ENCODE measurements at regions not wholly inside any gene's neighbourhood (a gene's known extent, or its start where the extent isn't known, plus 50 kb on each side); places are given as distances from the start of the nearest gene placed in this dataset.

GRCh38 chr2:56483081-56483480 lies 299.3 kb downstream of the CCDC85A start:
- H3K4me1 ChIP-seq = no peaks in the 10 kb centered on the region
- intact Hi-C loops (cut with DNase I; ENCODE audit: low total_unique reads) = no loop called here
- H3K4me3 ChIP-seq = no peak overlapping the region
- H3K36me3 ChIP-seq = no peaks in the 10 kb centered on the region
- no peak for DNase-seq
- H3K27me3 ChIP-seq = no peaks in the 10 kb centered on the region
- H3K9me3 ChIP-seq = no peaks in the 10 kb centered on the region
- H3K27ac ChIP-seq = no peak overlapping the region
- TF ChIP-seq, protein P1, sequence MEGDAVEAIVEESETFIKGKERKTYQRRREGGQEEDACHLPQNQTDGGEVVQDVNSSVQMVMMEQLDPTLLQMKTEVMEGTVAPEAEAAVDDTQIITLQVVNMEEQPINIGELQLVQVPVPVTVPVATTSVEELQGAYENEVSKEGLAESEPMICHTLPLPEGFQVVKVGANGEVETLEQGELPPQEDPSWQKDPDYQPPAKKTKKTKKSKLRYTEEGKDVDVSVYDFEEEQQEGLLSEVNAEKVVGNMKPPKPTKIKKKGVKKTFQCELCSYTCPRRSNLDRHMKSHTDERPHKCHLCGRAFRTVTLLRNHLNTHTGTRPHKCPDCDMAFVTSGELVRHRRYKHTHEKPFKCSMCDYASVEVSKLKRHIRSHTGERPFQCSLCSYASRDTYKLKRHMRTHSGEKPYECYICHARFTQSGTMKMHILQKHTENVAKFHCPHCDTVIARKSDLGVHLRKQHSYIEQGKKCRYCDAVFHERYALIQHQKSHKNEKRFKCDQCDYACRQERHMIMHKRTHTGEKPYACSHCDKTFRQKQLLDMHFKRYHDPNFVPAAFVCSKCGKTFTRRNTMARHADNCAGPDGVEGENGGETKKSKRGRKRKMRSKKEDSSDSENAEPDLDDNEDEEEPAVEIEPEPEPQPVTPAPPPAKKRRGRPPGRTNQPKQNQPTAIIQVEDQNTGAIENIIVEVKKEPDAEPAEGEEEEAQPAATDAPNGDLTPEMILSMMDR (IDR thresholded peaks at IDR 0.05) = no peak

DNA sequence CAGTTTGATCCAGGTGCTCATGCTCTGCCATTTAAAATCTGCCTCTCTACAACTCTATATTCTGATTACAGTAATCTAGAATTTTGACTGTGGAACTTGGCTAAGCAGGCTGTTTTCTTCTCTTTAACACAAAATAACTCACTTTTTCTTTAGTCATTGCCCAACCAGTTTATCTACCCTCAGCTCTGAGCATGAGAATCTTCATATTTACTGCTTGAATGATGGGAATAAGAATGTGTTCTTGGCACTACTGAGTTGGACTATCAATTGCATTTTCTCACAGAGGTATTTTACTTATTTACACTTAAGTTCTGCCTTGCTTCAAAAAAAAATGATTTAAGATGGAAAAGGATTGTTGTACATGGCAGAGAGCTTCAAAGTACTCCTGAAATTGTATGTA lies 301.1 kb downstream of the CCDC85A start:
- Histone ChIP-seq H3K27ac (no peak overlapping the region), H3K9me3 (no peaks in the 10 kb centered on the region), H3K36me3 (no peaks in the 10 kb centered on the region), H3K4me1 (no peaks in the 10 kb centered on the region), H3K4me3 (no peak overlapping the region), H3K27me3 (no peaks in the 10 kb centered on the region)
- no peak for DNase-seq
- TF ChIP-seq, protein P1 (IDR thresholded peaks at IDR 0.05) = no peak
- intact Hi-C loops (cut with DNase I; ENCODE audit: low total_unique reads) = no loop called here

- no peak for DNase-seq
- H3K36me3 ChIP-seq = no peaks in the 10 kb centered on the region
- H3K4me3 ChIP-seq = no peak overlapping the region
- H3K27ac ChIP-seq = no peak overlapping the region
- H3K27me3 ChIP-seq = no peaks in the 10 kb centered on the region
- H3K9me3 ChIP-seq = no peaks in the 10 kb centered on the region
- intact Hi-C loops (cut with DNase I; ENCODE audit: low total_unique reads) = no loop called here
- no peaks in the 10 kb centered on the region for H3K4me1 ChIP-seq
- TF ChIP-seq, protein P1 (IDR thresholded peaks at IDR 0.05) = no peak
Measured at GRCh38 chr2:56500317-56500716, 316.5 kb downstream of the CCDC85A start.

- Histone ChIP-seq H3K4me1 (no peaks in the 10 kb centered on the region), H3K27me3 (no peaks in the 10 kb centered on the region), H3K27ac (no peak overlapping the region), H3K4me3 (no peak overlapping the region), H3K36me3 (no peaks in the 10 kb centered on the region), H3K9me3 (no peaks in the 10 kb centered on the region)
- TF ChIP-seq, protein P1 (IDR thresholded peaks at IDR 0.05) = no peak
- intact Hi-C loops (cut with DNase I; ENCODE audit: low total_unique reads) = no loop called here
- no peak for DNase-seq
Measured at GRCh38 chr2:56502616-56503015, 318.8 kb downstream of the CCDC85A start.

DNA sequence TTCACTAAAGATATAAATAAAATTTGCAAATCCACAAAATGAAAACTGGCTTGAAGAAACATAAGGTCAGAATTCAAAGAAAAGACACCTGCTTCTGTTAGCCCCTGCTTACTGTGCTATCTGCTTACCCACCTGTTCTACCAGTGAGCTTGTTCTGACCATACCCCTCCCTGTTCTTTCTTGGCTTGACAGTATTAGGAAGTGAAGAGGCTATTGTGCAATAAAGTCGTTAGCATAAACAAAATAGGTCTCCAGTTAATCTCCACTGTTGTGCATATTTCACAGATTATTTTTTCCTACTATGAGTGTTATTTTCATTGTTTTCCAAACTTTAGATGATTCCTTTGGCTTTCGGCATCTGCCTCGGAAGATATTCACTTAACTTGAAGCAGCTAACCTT lies 322.1 kb downstream of the CCDC85A start:
- no peaks in the 10 kb centered on the region for H3K27me3 ChIP-seq
- H3K36me3 ChIP-seq = no peaks in the 10 kb centered on the region
- TF ChIP-seq, protein P1 (IDR thresholded peaks at IDR 0.05) = no peak
- no peak overlapping the region for H3K4me3 ChIP-seq
- H3K4me1 ChIP-seq = no peaks in the 10 kb centered on the region
- no peak for DNase-seq
- no peak overlapping the region for H3K27ac ChIP-seq
- no peaks in the 10 kb centered on the region for H3K9me3 ChIP-seq
- intact Hi-C loops (cut with DNase I; ENCODE audit: low total_unique reads) = no loop called here

DNA sequence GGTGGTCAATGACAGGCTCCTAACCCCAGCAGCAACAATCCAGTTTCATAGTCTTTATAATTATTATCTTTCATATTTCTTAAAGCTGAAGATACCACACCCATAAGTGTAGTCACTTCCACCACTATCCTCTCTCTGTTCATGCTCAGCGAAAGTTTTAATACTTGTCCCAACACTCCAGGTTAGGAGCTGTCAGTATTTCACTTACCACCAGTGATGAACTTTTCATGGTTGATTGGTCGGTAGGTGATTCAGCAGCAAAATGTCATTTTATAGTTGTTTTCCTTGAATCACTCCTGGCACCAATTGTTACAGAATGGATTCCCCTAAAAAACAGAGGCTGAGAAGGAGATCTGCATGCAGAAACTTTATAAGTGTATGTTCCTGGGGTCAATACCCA lies 324.9 kb downstream of the CCDC85A start:
- no peaks in the 10 kb centered on the region for H3K36me3 ChIP-seq
- no peaks in the 10 kb centered on the region for H3K4me1 ChIP-seq

More for the DNA sequence above, 324.9 kb downstream of the CCDC85A start:
- no peak overlapping the region for H3K4me3 ChIP-seq
- no peak overlapping the region for H3K27ac ChIP-seq
- TF ChIP-seq, protein P1 (IDR thresholded peaks at IDR 0.05) = no peak
- H3K9me3 ChIP-seq = no peaks in the 10 kb centered on the region
- intact Hi-C loops (cut with DNase I; ENCODE audit: low total_unique reads) = no loop called here
- H3K27me3 ChIP-seq = no peaks in the 10 kb centered on the region
- no peak for DNase-seq

All from tibial artery (tissue), 4 donors.